SK-N-MC (cell line): ENCODE measurements at regions not wholly inside any gene's neighbourhood (a gene's known extent, or its start where the extent isn't known, plus 50 kb on each side); places are given as distances from the start of the nearest gene placed in this dataset.

ENCODE experiments used
- EZH2 ChIP-seq: fragments of 200-600 bp; sonication (generic); IDR thresholded peaks from one replicate; pipeline ENCODE4 v1.6.1; 2017; ENCODE audit warnings: antibody characterized with exemption
- POLR2AphosphoS5 ChIP-seq: IDR thresholded peaks from 2 replicates; pipeline ENCODE4 v1.6.1; 2012; ENCODE audit warnings: mild to moderate bottlenecking, low read depth, low read length, borderline replicate concordance

DNA sequence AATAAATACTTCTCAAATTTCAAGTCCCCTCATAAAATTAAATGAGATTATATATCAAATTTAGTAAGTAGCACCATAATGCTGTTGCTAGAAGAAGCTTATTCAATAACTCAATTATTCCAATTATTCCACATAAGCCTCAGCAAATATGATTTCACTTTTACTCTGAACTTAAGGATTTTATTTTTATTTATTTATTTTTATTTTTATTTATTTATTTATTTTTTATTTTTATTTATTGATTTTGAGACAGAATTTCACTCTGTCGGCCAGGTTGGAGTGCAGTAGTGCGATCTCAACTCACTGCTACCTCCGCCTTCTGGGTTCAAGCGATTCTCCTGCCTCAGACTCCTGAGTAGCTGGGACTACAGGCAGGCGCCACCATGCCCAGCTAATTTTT lies 1308.3 kb upstream of the CDH9 start:
- TF ChIP-seq EZH2 (no peak), POLR2AphosphoS5 (no peak)
